ENCODE measurements at regions not wholly inside any gene's neighbourhood (a gene's known extent, or its start where the extent isn't known, plus 50 kb on each side); places are given as distances from the start of the nearest gene placed in this dataset.

GRCh38 chr2:150374492-150374891, 113.0 kb downstream of the RND3 start:
- BruUV-seq (replicated peaks) = no TSS peak
- H3K27ac ChIP-seq (ENCODE audit: low read depth, low read length) = no peak overlapping the region
- H2AFZ ChIP-seq (ENCODE audit: low read depth, low read length, poor library complexity, severe bottlenecking) = no peak overlapping the region
- ATAC-seq (no peak), DNase-seq (ENCODE audit: low read depth, low spot score) (no peak)
- H3K9me3 ChIP-seq (ENCODE audit: control insufficient read depth in 1 of 2, insufficient read depth in 1 of 2, low read depth in 1 of 2, low read length in 2 of 2) = no peaks in the 10 kb centered on the region
- no peak overlapping the region for H3K4me2 ChIP-seq (ENCODE audit: low read length)
- H3K79me2 ChIP-seq (ENCODE audit: insufficient read depth, low read length) = no peaks in the 10 kb centered on the region
- no peaks in the 10 kb centered on the region for H4K20me1 ChIP-seq (ENCODE audit: insufficient read depth)
- intact Hi-C loops (cut with micrococcal nuclease) = no loop called here
- no peak overlapping the region for H3K4me3 ChIP-seq (replicated peaks in 1 of 2; ENCODE audit: low read depth in 1 of 2, low read length in 2 of 2)
- ChIA-PET POLR2A (no interaction called here), CTCF (no interaction called here), RAD21 (ENCODE audit: low non-redundant PET in 1 of 2, low total read pairs in 2 of 2, uncharacterized antibody in 2 of 2, unreplicated experiment in 2 of 2) (no interaction called here)
- H3K4me1 ChIP-seq (ENCODE audit: control insufficient read depth in 1 of 2, insufficient read depth in 2 of 2, low read length in 2 of 2) = no peaks in the 10 kb centered on the region
- no peak for TF ChIP-seq ATF3 (IDR thresholded peaks at IDR 0.05)
- no peaks in the 10 kb centered on the region for H3K36me3 ChIP-seq (ENCODE audit: control insufficient read depth in 1 of 2, insufficient read depth in 2 of 2, low read length in 2 of 2)
- no peaks in the 10 kb centered on the region for H3K9me2 ChIP-seq (ENCODE audit: insufficient read depth)
- no peaks in the 10 kb centered on the region for H3K27me3 ChIP-seq (ENCODE audit: insufficient read depth, low read length)
- H3K9ac ChIP-seq (ENCODE audit: low read length) = no peak overlapping the region

- Histone ChIP-seq H3K36me3 (ENCODE audit: control insufficient read depth in 1 of 2, insufficient read depth in 2 of 2, low read length in 2 of 2) (no peaks in the 10 kb centered on the region), H2AFZ (ENCODE audit: low read depth, low read length, poor library complexity, severe bottlenecking) (no peak overlapping the region), H3K27ac (ENCODE audit: low read depth, low read length) (no peak overlapping the region), H3K9me3 (ENCODE audit: control insufficient read depth in 1 of 2, insufficient read depth in 1 of 2, low read depth in 1 of 2, low read length in 2 of 2) (no peaks in the 10 kb centered on the region), H3K9ac (ENCODE audit: low read length) (no peak overlapping the region), H3K27me3 (ENCODE audit: insufficient read depth, low read length) (no peaks in the 10 kb centered on the region), H4K20me1 (ENCODE audit: insufficient read depth) (no peaks in the 10 kb centered on the region), H3K4me1 (ENCODE audit: control insufficient read depth in 1 of 2, insufficient read depth in 2 of 2, low read length in 2 of 2) (no peaks in the 10 kb centered on the region), H3K4me3 (replicated peaks in 1 of 2; ENCODE audit: low read depth in 1 of 2, low read length in 2 of 2) (no peak overlapping the region), H3K9me2 (ENCODE audit: insufficient read depth) (no peaks in the 10 kb centered on the region), H3K79me2 (ENCODE audit: insufficient read depth, low read length) (no peaks in the 10 kb centered on the region), H3K4me2 (ENCODE audit: low read length) (no peak overlapping the region)
- no peak for DNase-seq (ENCODE audit: low read depth, low spot score)
- ChIA-PET CTCF (no interaction called here), POLR2A (no interaction called here), RAD21 (ENCODE audit: low non-redundant PET in 1 of 2, low total read pairs in 2 of 2, uncharacterized antibody in 2 of 2, unreplicated experiment in 2 of 2) (no interaction called here)
- intact Hi-C loops (cut with micrococcal nuclease) = no loop called here
- BruUV-seq (replicated peaks) = no TSS peak
- no peak for TF ChIP-seq ZFX (IDR thresholded peaks at IDR 0.05)
- TF ChIP-seq ZNF274 (IDR thresholded peaks at IDR 0.05; ENCODE audit: low read depth, low read length) = no peak
- ATAC-seq = no peak
Measured at GRCh38 chr2:150373374-150373773, 114.1 kb downstream of the RND3 start.
